A673 (cell line): ENCODE measurements at regions not wholly inside any gene's neighbourhood (a gene's known extent, or its start where the extent isn't known, plus 50 kb on each side); places are given as distances from the start of the nearest gene placed in this dataset.

ENCODE experiments used
- BruUV-seq: library from RNA; stranded (reverse); fragments of 400-500 nt; replicated peaks from 2 replicates; lab custom pipeline; 2021; lab: Mats Ljungman, UMichigan
- CTCF ChIA-PET: fragments of 300-600 bp; sonication (Branson Sonifier 250); formaldehyde crosslinking; loops from one replicate; lab custom pipeline; 2022; ENCODE audit warnings: antibody characterized with exemption; lab: Charles Lee
- POLR2A ChIA-PET: fragments of 300-600 bp; sonication (Branson Sonifier 250); formaldehyde crosslinking; loops from one replicate; lab custom pipeline; 2022; ENCODE audit warnings: antibody characterized with exemption; ENCODE audit not compliant: low non-redundant PET; lab: Charles Lee
- DNase-seq: peaks from one replicate; pipeline ENCODE4 v3.0.0-alpha.2; 2015; ENCODE audit warnings: low spot score
- H3K27ac ChIP-seq: fragments of 200-600 bp; sonication (generic); 2 replicates; pipeline ENCODE4 v1.5.1; 2016; ENCODE audit warnings: mixed run types, low read depth, mild to moderate bottlenecking, mixed read lengths, antibody characterized with exemption, low read length; ENCODE audit not compliant: poor library complexity, severe bottlenecking
- H3K27me3 ChIP-seq: fragments of 200-600 bp; sonication (generic); replicated peaks from 2 replicates; pipeline ENCODE4 v1.6.1; 2017; ENCODE audit warnings: mixed run types, low read depth, mild to moderate bottlenecking, mixed read lengths, antibody characterized with exemption, low read length; ENCODE audit not compliant: insufficient read depth, poor library complexity
- H3K36me3 ChIP-seq: fragments of 200-600 bp; sonication (generic); 2 replicates; pipeline ENCODE4 v1.6.1; 2016; ENCODE audit warnings: mixed run types, mild to moderate bottlenecking, mixed read lengths, antibody characterized with exemption, low read length; ENCODE audit not compliant: insufficient read depth, poor library complexity, severe bottlenecking
- H3K4me1 ChIP-seq: fragments of 200-600 bp; sonication (generic); 2 replicates; pipeline ENCODE4 v1.6.1; 2017; ENCODE audit warnings: mixed run types, mild to moderate bottlenecking, mixed read lengths, antibody characterized with exemption, low read length; ENCODE audit not compliant: insufficient read depth, poor library complexity, severe bottlenecking
- H3K4me3 ChIP-seq: fragments of 200-600 bp; sonication (generic); 2 replicates; pipeline ENCODE4 v1.5.1; 2016; ENCODE audit warnings: low read depth, mixed run types, mild to moderate bottlenecking, mixed read lengths, low read length; ENCODE audit not compliant: poor library complexity, severe bottlenecking
- H3K9me3 ChIP-seq: fragments of 200-600 bp; sonication (generic); 2 replicates; pipeline ENCODE4 v1.6.1; 2016; ENCODE audit warnings: mixed run types, low read depth, mild to moderate bottlenecking, mixed read lengths, antibody characterized with exemption, low read length; ENCODE audit not compliant: poor library complexity, severe bottlenecking
- EZH2 ChIP-seq: fragments of 200-600 bp; sonication (generic); IDR thresholded peaks from 2 replicates; pipeline ENCODE4 v1.6.1; 2017; ENCODE audit warnings: borderline replicate concordance, low read depth, mild to moderate bottlenecking, mixed read lengths, antibody characterized with exemption, low read length; ENCODE audit not compliant: poor library complexity, severe bottlenecking
- intact Hi-C: fragments of 100-400 bp; cut with micrococcal nuclease; formaldehyde crosslinking; loops from one replicate; pipeline ENCODE4 v1.10.0; 2022; ENCODE audit not compliant: unreplicated experiment
- TF ChIP-seq, protein P1 (sequence below): fragments of 300-800, 200-600 bp; sonication (generic); conservative IDR thresholded peaks from 2 replicates; pipeline ENCODE4 v1.5.1; 2017; ENCODE audit warnings: low read depth, mild to moderate bottlenecking, antibody characterized with exemption, low read length, moderate library complexity, mixed read lengths

- Histone ChIP-seq H3K4me1 (no peaks in the 10 kb centered on the region), H3K4me3 (no peak overlapping the region), H3K36me3 (no peaks in the 10 kb centered on the region), H3K9me3 (no peaks in the 10 kb centered on the region), H3K27me3 (no peaks in the 10 kb centered on the region), H3K27ac (no peak overlapping the region)
- DNase-seq = no peak
- intact Hi-C loops = no loop called here
- CTCF ChIA-PET = no interaction called here
- POLR2A ChIA-PET = no interaction called here
- BruUV-seq = no TSS peak
- TF ChIP-seq, protein P1, sequence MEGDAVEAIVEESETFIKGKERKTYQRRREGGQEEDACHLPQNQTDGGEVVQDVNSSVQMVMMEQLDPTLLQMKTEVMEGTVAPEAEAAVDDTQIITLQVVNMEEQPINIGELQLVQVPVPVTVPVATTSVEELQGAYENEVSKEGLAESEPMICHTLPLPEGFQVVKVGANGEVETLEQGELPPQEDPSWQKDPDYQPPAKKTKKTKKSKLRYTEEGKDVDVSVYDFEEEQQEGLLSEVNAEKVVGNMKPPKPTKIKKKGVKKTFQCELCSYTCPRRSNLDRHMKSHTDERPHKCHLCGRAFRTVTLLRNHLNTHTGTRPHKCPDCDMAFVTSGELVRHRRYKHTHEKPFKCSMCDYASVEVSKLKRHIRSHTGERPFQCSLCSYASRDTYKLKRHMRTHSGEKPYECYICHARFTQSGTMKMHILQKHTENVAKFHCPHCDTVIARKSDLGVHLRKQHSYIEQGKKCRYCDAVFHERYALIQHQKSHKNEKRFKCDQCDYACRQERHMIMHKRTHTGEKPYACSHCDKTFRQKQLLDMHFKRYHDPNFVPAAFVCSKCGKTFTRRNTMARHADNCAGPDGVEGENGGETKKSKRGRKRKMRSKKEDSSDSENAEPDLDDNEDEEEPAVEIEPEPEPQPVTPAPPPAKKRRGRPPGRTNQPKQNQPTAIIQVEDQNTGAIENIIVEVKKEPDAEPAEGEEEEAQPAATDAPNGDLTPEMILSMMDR = no peak
- no peak for TF ChIP-seq EZH2
Measured at GRCh38 chr10:75334720-75335119, 66.8 kb downstream of the ZNF503 start.

- no peak for DNase-seq
- ChIA-PET POLR2A (no interaction called here), CTCF (no interaction called here)
- Histone ChIP-seq H3K36me3 (no peaks in the 10 kb centered on the region), H3K4me1 (no peaks in the 10 kb centered on the region), H3K4me3 (no peak overlapping the region), H3K27me3 (peaks cover 12% of the 10 kb centered on the region), H3K27ac (no peak overlapping the region), H3K9me3 (no peaks in the 10 kb centered on the region)
- intact Hi-C loops = no loop called here
- TF ChIP-seq, protein P1 = no peak
- no peak for TF ChIP-seq EZH2
- BruUV-seq = no TSS peak
Measured at GRCh38 chr10:75332081-75332480, 69.5 kb downstream of the ZNF503 start.

DNA sequence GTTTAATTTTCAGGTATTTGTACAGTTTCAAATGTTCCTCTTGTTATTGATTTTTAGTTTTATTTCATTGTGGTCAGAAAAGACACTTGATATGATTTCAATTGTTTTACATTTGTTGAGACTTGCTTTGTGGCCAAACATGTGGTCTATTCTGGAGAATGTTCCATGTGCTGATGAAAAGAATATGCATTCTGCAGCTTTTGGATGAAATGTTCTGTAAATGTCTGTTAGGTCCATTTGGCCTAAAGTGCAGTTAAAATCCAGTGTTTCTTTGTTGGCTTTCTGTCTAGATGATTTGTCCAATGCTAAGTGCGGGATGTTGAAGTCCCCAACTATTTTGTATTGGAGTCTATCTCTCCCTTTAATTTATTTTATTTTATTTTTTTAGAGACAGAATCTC, 70.5 kb downstream of the ZNF503 start:
- H3K36me3 ChIP-seq = no peaks in the 10 kb centered on the region
- H3K9me3 ChIP-seq = no peaks in the 10 kb centered on the region
- DNase-seq = no peak
- CTCF ChIA-PET = no interaction called here
- H3K27me3 ChIP-seq = peaks cover 15% of the 10 kb centered on the region
- H3K27ac ChIP-seq = no peak overlapping the region
- H3K4me3 ChIP-seq = no peak overlapping the region
- TF ChIP-seq, protein P1 = no peak
- TF ChIP-seq EZH2 = no peak
- intact Hi-C loops = no loop called here
- BruUV-seq = no TSS peak
- POLR2A ChIA-PET = no interaction called here
- no peaks in the 10 kb centered on the region for H3K4me1 ChIP-seq
